HL-60 (cell line): ENCODE measurements at regions not wholly inside any gene's neighbourhood (a gene's known extent, or its start where the extent isn't known, plus 50 kb on each side); places are given as distances from the start of the nearest gene placed in this dataset.

ENCODE experiments used
- DNase-seq, 2 experiments: peaks; one replicate each; pipeline ENCODE4 v3.0.0-alpha.2; 2010 to 2020; ENCODE audit warnings: low read depth in 1 of 2, low spot score in 1 of 2
- H3K27ac ChIP-seq: fragments of 250-450 bp; sonication (Bioruptor Pico); replicated peaks from 2 replicates; pipeline ENCODE4 v1.5.1; 2020; ENCODE audit warnings: mild to moderate bottlenecking, moderate library complexity
- H3K27me3 ChIP-seq: fragments of 250-450 bp; sonication (Bioruptor Pico); 2 replicates; pipeline ENCODE4 v1.5.1; 2021; ENCODE audit warnings: mild to moderate bottlenecking, moderate library complexity; ENCODE audit not compliant: insufficient read depth, poor library complexity, severe bottlenecking
- H3K4me3 ChIP-seq: replicated peaks from 2 replicates; pipeline ENCODE4 v1.5.1; 2011; ENCODE audit warnings: mild to moderate bottlenecking, control low read depth, low read length; ENCODE audit not compliant: insufficient read depth
- CTCF ChIP-seq: IDR thresholded peaks from one replicate; pipeline ENCODE4 v1.5.1; 2011; ENCODE audit warnings: low read length, control low read depth, inconsistent platforms; ENCODE audit not compliant: insufficient read depth
- GABPA ChIP-seq: IDR thresholded peaks from 2 replicates; pipeline ENCODE4 v1.6.1; 2012; ENCODE audit warnings: low read depth
- POLR2AphosphoS5 ChIP-seq: IDR thresholded peaks from 2 replicates; pipeline ENCODE4 v1.6.1; 2012; ENCODE audit warnings: low read depth
- REST ChIP-seq: IDR thresholded peaks from 2 replicates; pipeline ENCODE4 v1.6.1; 2012; ENCODE audit warnings: low read depth; ENCODE audit not compliant: insufficient replicate concordance
- SPI1 ChIP-seq: IDR thresholded peaks from 2 replicates; pipeline ENCODE4 v1.6.1; 2012; ENCODE audit warnings: low read depth, mild to moderate bottlenecking, borderline replicate concordance

GRCh38 chr13:53200498-53201453 is 172.2 kb downstream of the OLFM4 start:
- TF ChIP-seq POLR2AphosphoS5 (no peak), CTCF (no peak), REST (peak; percentile 88)
- no peak overlapping the region for H3K4me3 ChIP-seq
- H3K27ac ChIP-seq = no peak overlapping the region
- DNase-seq = no peak
- H3K27me3 ChIP-seq = no peaks in the 10 kb centered on the region

GRCh38 chr13:53201454-53202225 is 173.0 kb downstream of the OLFM4 start:
- TF ChIP-seq GABPA (no peak), SPI1 (no peak), CTCF (no peak), REST (no peak)
- Histone ChIP-seq H3K27me3 (no peaks in the 10 kb centered on the region), H3K4me3 (no peak overlapping the region), H3K27ac (no peak overlapping the region)
- DNase-seq = no peak

- Histone ChIP-seq H3K27ac (no peak overlapping the region), H3K4me3 (no peak overlapping the region), H3K27me3 (no peaks in the 10 kb centered on the region)
- no peak for DNase-seq
- TF ChIP-seq CTCF (no peak), SPI1 (no peak), REST (no peak), GABPA (no peak), POLR2AphosphoS5 (no peak)
Observed at GRCh38 chr13:53204598-53204997, 176.0 kb downstream of the OLFM4 start.
